K562 (cell line): ENCODE measurements at regions not wholly inside any gene's neighbourhood (a gene's known extent, or its start where the extent isn't known, plus 50 kb on each side); places are given as distances from the start of the nearest gene placed in this dataset.

Source experiments
- ATAC-seq: fragments of 200-7000 bp; cut with Tn5 transposase; 3 replicates; pipeline ENCODE4 v1.9.1; 2020; ENCODE audit warnings: moderate library complexity
- BruUV-seq: library from RNA; stranded (reverse); fragments of 400-500 nt; replicated peaks from 2 replicates; lab custom pipeline; 2021; lab: Mats Ljungman, UMichigan
- CTCF ChIA-PET: fragments of 300-600 bp; formaldehyde crosslinking; extraction: SDS; loops from one replicate; lab custom pipeline; 2021; ENCODE audit warnings: low intra/inter-chr PET ratio; lab: Yijun Ruan, JAX
- POLR2A ChIA-PET: fragments of 300-600, 350-650 bp; sonication (Branson Sonifier 250); formaldehyde crosslinking; extraction: SDS; loops from one replicate; lab custom pipeline; 2021; ENCODE audit warnings: antibody characterized with exemption, inconsistent platforms; lab: Yijun Ruan, JAX
- DNase-seq, 4 experiments: peaks; one replicate each; pipeline versions ENCODE4 v3.0.0 to v3.0.0-alpha.2; 2011 to 2018; ENCODE audit warnings: low spot score in 3 of 4, mixed read lengths in 3 of 4; ENCODE audit errors: extremely low read depth in 1 of 4
- FAIRE-seq: peaks from 2 replicates; lab custom pipeline; 2011; peaks lifted over from hg19 to GRCh38; lab: Jason Lieb, UNC
- H2AFZ ChIP-seq: 2 replicates; pipeline ENCODE4 v1.6.0; 2011; ENCODE audit warnings: low read depth, low read length, control low read depth, inconsistent platforms
- H3K27ac ChIP-seq: fragments of 200-600 bp; 3 replicates; pipeline ENCODE4 v1.8.0; 2011; ENCODE audit warnings: low read depth, mild to moderate bottlenecking, control low read depth, inconsistent platforms, low read length, moderate library complexity, mixed read lengths; ENCODE audit errors: extremely low read depth
- H3K27me3 ChIP-seq, 2 experiments: fragments of 300-600 bp in 1 of 2; 2 replicates in 1 of 2; 3 replicates in 1 of 2; pipeline versions ENCODE4 v1.6.0 to v1.8.0; 2011; ENCODE audit warnings: inconsistent platforms in 2 of 2, low read length in 2 of 2, mild to moderate bottlenecking in 1 of 2, mixed read lengths in 1 of 2, moderate library complexity in 1 of 2; ENCODE audit not compliant: control insufficient read depth in 2 of 2, insufficient read depth in 2 of 2
- H3K36me3 ChIP-seq: fragments of 300-600 bp; 3 replicates; pipeline ENCODE4 v1.8.0; 2011; ENCODE audit warnings: mild to moderate bottlenecking, low read length, inconsistent platforms; ENCODE audit not compliant: control insufficient read depth, insufficient read depth
- H3K4me1 ChIP-seq, 2 experiments: fragments of 200-600 bp in 1 of 2; replicated peaks in 1 of 2; 2 replicates in 1 of 2; 3 replicates in 1 of 2; pipeline versions ENCODE4 v1.5.1 to v1.8.0; 2011; ENCODE audit warnings: inconsistent platforms in 2 of 2, low read length in 2 of 2, mild to moderate bottlenecking in 1 of 2, mixed read lengths in 1 of 2, moderate library complexity in 1 of 2; ENCODE audit not compliant: control insufficient read depth in 2 of 2, insufficient read depth in 2 of 2
- H3K4me2 ChIP-seq: 2 replicates; pipeline ENCODE4 v1.6.1; 2011; ENCODE audit warnings: low read length, control low read depth, inconsistent platforms, mixed read lengths; ENCODE audit not compliant: insufficient read depth
- H3K4me3 ChIP-seq: fragments of 200-600 bp; sonication (generic), shearing (Covaris generic); 2 replicates; pipeline ENCODE4 v1.5.1; 2016; ENCODE audit warnings: control low read depth, inconsistent platforms
- H3K79me2 ChIP-seq: fragments of 200-600 bp; 3 replicates; pipeline ENCODE4 v1.8.0; 2011; ENCODE audit warnings: low read length, inconsistent platforms; ENCODE audit not compliant: control insufficient read depth, insufficient read depth
- H3K9ac ChIP-seq, 2 experiments: 2 replicates each; pipeline versions ENCODE4 v1.6.0 to v1.6.1; 2011; ENCODE audit warnings: low read depth in 2 of 2, low read length in 2 of 2, control low read depth in 1 of 2, inconsistent platforms in 1 of 2, mild to moderate bottlenecking in 1 of 2, mixed read lengths in 1 of 2; ENCODE audit not compliant: insufficient read depth in 1 of 2
- H3K9me1 ChIP-seq: one replicate; pipeline ENCODE4 v1.6.0; 2011; ENCODE audit warnings: inconsistent platforms, mild to moderate bottlenecking, low read length, moderate library complexity; ENCODE audit not compliant: control insufficient read depth, insufficient read depth
- H3K9me3 ChIP-seq: replicated peaks from 2 replicates; pipeline ENCODE4 v1.5.1; 2011; ENCODE audit warnings: low read depth, low read length, inconsistent platforms; ENCODE audit not compliant: control insufficient read depth, insufficient read depth
- H4K20me1 ChIP-seq: replicated peaks from 2 replicates; pipeline ENCODE4 v1.6.1; 2011; ENCODE audit warnings: low read length, inconsistent platforms, mixed read lengths; ENCODE audit not compliant: control insufficient read depth, insufficient read depth
- CSDE1 ChIP-seq, 2 experiments: fragments of 450-650 bp; IDR thresholded peaks; 2 replicates each; pipeline ENCODE4 v1.6.1; 2016; ENCODE audit warnings: mild to moderate bottlenecking in 1 of 2
- EWSR1 ChIP-seq: fragments of 450-650 bp; IDR thresholded peaks from 2 replicates; pipeline ENCODE4 v1.6.1; 2018; ENCODE audit warnings: borderline replicate concordance, mild to moderate bottlenecking, low read depth, moderate library complexity; ENCODE audit not compliant: partially characterized antibody
- GATAD2A ChIP-seq: fragments of 450-650 bp; IDR thresholded peaks from 2 replicates; pipeline ENCODE4 v1.6.1; 2017
- KDM5B ChIP-seq: fragments of 200-600 bp; sonication (generic); IDR thresholded peaks from 2 replicates; pipeline ENCODE4 v1.6.1; 2012; ENCODE audit warnings: low read depth, mild to moderate bottlenecking, moderate library complexity, low read length, control low read depth, inconsistent platforms; ENCODE audit not compliant: insufficient replicate concordance
- SAFB2 ChIP-seq: fragments of 200-400 bp; formaldehyde crosslinking; IDR thresholded peaks from 2 replicates; pipeline ENCODE4 v1.6.1; 2018; ENCODE audit warnings: borderline replicate concordance, low read length, low read depth, moderate library complexity; ENCODE audit not compliant: severe bottlenecking
- SMARCA4 ChIP-seq: fragments of 450-650 bp; IDR thresholded peaks from 2 replicates; pipeline ENCODE4 v1.6.1; 2016
- TCFL5 ChIP-seq: fragments of 250-450 bp; sonication (Bioruptor Pico); conservative IDR thresholded peaks from 2 replicates; pipeline ENCODE4 v1.6.1; 2021; ENCODE audit warnings: mild to moderate bottlenecking, moderate library complexity, matching md5 sums
- THRAP3 ChIP-seq: fragments of 450-650 bp; IDR thresholded peaks from 2 replicates; pipeline ENCODE4 v1.6.1; 2016; ENCODE audit warnings: mild to moderate bottlenecking, inconsistent platforms, borderline replicate concordance
- ZNF75A ChIP-seq: fragments of 450-650 bp; formaldehyde crosslinking; IDR thresholded peaks from 2 replicates; pipeline ENCODE4 v1.4.0; 2020; ENCODE audit warnings: mild to moderate bottlenecking
- WGBS: fragments of 100-300 bp; shearing (Covaris generic); methylation state at CpG from one replicate; pipeline ENCODE4 v1.1.6; 2016; ENCODE audit warnings: low coverage, mixed read lengths; ENCODE audit not compliant: insufficient coverage; ENCODE audit errors: missing lambda C conversion rate; 5-methylcytosine and 5-hydroxymethylcytosine counted together
- in situ Hi-C: fragments of 300-500 bp; cut with MboI; formaldehyde crosslinking; loops from 4 replicates; pipeline ENCODE4 v1.15.0; 2018; ENCODE audit warnings: inconsistent platforms, mixed read lengths
- intact Hi-C: fragments of 100-400 bp; cut with micrococcal nuclease; formaldehyde crosslinking; loops from 2 replicates; pipeline ENCODE4 v1.14.2; 2022
- TF ChIP-seq, protein P1 (sequence below), 2 experiments: fragments of 200-800 bp in 1 of 2; sonication (Bioruptor generic) in 1 of 2; sonication (generic) in 1 of 2; formaldehyde crosslinking in 1 of 2; IDR thresholded peaks in 1 of 2; conservative IDR thresholded peaks in 1 of 2; 2 replicates each; pipeline versions ENCODE4 v1.5.0 to v1.6.1; 2016 to 2020; ENCODE audit warnings: missing compliant biosample characterization in 1 of 2, missing genetic modification characterization in 1 of 2, missing genetic modification reagents in 1 of 2
- TF ChIP-seq, protein P2 (sequence below): fragments of 200-600 bp; sonication (generic); IDR thresholded peaks from one replicate; pipeline ENCODE4 v1.6.1; 2012; ENCODE audit warnings: mild to moderate bottlenecking, low read depth, low read length, inconsistent platforms

DNA sequence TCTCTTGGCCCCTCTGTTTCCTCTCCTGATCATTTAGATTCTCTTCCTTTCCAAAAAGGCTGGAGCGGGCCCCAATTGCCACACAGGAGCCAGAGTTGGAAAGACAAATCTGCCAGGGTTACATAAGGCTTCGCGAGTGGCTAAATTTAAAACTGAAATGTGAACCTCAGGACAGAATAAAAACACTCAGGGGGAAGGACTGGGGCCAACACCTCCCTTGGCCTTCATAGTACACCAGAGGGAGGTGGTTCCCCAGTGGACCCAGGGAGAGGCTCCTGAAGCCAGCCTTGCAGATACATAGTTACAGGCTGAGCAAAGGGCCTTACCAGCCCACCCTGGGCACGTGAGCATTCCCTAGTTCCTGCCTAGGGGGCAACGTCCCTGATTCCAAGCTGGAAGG lies 150.1 kb downstream of the MN1 start:
- DNase-seq: no peak
- no peak for FAIRE-seq
- BruUV-seq: no TSS peak
- peaks cover 0 to 4% of the 10 kb centered on the region in 2 experiments; a peak in 1 of 5 replicates for H3K27me3 ChIP-seq
- H3K9me1 ChIP-seq: no peaks in the 10 kb centered on the region
- ATAC-seq: no peak
- ChIA-PET POLR2A (no interaction called here), CTCF (no interaction called here)
- intact Hi-C loops (no loop called here), in situ Hi-C loops (no loop called here)
- H3K4me3 ChIP-seq: no peak overlapping the region
- H2AFZ ChIP-seq: no peak overlapping the region
- no peaks in the 10 kb centered on the region; a peak in 1 of 5 replicates for H3K4me1 ChIP-seq
- no peak overlapping the region for H3K4me2 ChIP-seq
- H3K9ac ChIP-seq: no peak overlapping the region
- 13% methylated on average over 3 of the region's 5 CpGs for WGBS
- no peaks in the 10 kb centered on the region for H4K20me1 ChIP-seq
- H3K36me3 ChIP-seq: no peaks in the 10 kb centered on the region
- H3K9me3 ChIP-seq: no peaks in the 10 kb centered on the region
- no peaks in the 10 kb centered on the region for H3K79me2 ChIP-seq
- H3K27ac ChIP-seq: no peak overlapping the region
- TF ChIP-seq KDM5B: no peak
- TF ChIP-seq GATAD2A: no peak
- TF ChIP-seq, protein P1, sequence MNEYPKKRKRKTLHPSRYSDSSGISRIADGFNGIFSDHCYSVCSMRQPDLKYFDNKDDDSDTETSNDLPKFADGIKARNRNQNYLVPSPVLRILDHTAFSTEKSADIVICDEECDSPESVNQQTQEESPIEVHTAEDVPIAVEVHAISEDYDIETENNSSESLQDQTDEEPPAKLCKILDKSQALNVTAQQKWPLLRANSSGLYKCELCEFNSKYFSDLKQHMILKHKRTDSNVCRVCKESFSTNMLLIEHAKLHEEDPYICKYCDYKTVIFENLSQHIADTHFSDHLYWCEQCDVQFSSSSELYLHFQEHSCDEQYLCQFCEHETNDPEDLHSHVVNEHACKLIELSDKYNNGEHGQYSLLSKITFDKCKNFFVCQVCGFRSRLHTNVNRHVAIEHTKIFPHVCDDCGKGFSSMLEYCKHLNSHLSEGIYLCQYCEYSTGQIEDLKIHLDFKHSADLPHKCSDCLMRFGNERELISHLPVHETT (CRISPR knock-in tag; conservative IDR thresholded peaks at IDR 0.05 in 1 of 2, IDR thresholded peaks at IDR 0.05 in 1 of 2): no peak
- no peak for TF ChIP-seq THRAP3
- TF ChIP-seq SAFB2: no peak
- no peak for TF ChIP-seq TCFL5 (CRISPR knock-in tag)
- no peak for TF ChIP-seq CSDE1 (IDR thresholded peaks at IDR 0.05)
- no peak for TF ChIP-seq ZNF75A (CRISPR knock-in tag)
- TF ChIP-seq, protein P2, sequence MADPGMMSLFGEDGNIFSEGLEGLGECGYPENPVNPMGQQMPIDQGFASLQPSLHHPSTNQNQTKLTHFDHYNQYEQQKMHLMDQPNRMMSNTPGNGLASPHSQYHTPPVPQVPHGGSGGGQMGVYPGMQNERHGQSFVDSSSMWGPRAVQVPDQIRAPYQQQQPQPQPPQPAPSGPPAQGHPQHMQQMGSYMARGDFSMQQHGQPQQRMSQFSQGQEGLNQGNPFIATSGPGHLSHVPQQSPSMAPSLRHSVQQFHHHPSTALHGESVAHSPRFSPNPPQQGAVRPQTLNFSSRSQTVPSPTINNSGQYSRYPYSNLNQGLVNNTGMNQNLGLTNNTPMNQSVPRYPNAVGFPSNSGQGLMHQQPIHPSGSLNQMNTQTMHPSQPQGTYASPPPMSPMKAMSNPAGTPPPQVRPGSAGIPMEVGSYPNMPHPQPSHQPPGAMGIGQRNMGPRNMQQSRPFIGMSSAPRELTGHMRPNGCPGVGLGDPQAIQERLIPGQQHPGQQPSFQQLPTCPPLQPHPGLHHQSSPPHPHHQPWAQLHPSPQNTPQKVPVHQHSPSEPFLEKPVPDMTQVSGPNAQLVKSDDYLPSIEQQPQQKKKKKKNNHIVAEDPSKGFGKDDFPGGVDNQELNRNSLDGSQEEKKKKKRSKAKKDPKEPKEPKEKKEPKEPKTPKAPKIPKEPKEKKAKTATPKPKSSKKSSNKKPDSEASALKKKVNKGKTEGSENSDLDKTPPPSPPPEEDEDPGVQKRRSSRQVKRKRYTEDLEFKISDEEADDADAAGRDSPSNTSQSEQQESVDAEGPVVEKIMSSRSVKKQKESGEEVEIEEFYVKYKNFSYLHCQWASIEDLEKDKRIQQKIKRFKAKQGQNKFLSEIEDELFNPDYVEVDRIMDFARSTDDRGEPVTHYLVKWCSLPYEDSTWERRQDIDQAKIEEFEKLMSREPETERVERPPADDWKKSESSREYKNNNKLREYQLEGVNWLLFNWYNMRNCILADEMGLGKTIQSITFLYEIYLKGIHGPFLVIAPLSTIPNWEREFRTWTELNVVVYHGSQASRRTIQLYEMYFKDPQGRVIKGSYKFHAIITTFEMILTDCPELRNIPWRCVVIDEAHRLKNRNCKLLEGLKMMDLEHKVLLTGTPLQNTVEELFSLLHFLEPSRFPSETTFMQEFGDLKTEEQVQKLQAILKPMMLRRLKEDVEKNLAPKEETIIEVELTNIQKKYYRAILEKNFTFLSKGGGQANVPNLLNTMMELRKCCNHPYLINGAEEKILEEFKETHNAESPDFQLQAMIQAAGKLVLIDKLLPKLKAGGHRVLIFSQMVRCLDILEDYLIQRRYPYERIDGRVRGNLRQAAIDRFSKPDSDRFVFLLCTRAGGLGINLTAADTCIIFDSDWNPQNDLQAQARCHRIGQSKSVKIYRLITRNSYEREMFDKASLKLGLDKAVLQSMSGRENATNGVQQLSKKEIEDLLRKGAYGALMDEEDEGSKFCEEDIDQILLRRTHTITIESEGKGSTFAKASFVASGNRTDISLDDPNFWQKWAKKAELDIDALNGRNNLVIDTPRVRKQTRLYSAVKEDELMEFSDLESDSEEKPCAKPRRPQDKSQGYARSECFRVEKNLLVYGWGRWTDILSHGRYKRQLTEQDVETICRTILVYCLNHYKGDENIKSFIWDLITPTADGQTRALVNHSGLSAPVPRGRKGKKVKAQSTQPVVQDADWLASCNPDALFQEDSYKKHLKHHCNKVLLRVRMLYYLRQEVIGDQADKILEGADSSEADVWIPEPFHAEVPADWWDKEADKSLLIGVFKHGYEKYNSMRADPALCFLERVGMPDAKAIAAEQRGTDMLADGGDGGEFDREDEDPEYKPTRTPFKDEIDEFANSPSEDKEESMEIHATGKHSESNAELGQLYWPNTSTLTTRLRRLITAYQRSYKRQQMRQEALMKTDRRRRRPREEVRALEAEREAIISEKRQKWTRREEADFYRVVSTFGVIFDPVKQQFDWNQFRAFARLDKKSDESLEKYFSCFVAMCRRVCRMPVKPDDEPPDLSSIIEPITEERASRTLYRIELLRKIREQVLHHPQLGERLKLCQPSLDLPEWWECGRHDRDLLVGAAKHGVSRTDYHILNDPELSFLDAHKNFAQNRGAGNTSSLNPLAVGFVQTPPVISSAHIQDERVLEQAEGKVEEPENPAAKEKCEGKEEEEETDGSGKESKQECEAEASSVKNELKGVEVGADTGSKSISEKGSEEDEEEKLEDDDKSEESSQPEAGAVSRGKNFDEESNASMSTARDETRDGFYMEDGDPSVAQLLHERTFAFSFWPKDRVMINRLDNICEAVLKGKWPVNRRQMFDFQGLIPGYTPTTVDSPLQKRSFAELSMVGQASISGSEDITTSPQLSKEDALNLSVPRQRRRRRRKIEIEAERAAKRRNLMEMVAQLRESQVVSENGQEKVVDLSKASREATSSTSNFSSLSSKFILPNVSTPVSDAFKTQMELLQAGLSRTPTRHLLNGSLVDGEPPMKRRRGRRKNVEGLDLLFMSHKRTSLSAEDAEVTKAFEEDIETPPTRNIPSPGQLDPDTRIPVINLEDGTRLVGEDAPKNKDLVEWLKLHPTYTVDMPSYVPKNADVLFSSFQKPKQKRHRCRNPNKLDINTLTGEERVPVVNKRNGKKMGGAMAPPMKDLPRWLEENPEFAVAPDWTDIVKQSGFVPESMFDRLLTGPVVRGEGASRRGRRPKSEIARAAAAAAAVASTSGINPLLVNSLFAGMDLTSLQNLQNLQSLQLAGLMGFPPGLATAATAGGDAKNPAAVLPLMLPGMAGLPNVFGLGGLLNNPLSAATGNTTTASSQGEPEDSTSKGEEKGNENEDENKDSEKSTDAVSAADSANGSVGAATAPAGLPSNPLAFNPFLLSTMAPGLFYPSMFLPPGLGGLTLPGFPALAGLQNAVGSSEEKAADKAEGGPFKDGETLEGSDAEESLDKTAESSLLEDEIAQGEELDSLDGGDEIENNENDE: no peak
- no peak for TF ChIP-seq SMARCA4
- no peak for TF ChIP-seq EWSR1
